HG02798 (cell line): ENCODE measurements at regions not wholly inside any gene's neighbourhood (a gene's known extent, or its start where the extent isn't known, plus 50 kb on each side); places are given as distances from the start of the nearest gene placed in this dataset.
"Not testable (repeated sequence)": the region's sequence is repeated elsewhere in the genome, so short reads cannot be mapped to it uniquely, and the experiment has no call there.

Source experiments
- ATAC-seq: cut with Tn5 transposase; IDR thresholded peaks from one replicate; pipeline ENCODE4 v1.9.1; 2021; ENCODE audit warnings: mild to moderate bottlenecking; ENCODE audit not compliant: unreplicated experiment, poor library complexity

GRCh38 chr7:145817687-145818086 is 298.9 kb upstream of the CNTNAP2 start:
- ATAC-seq = no peak

GRCh38 chr7:145812218-145812617 is 304.4 kb upstream of the CNTNAP2 start:
- no peak for ATAC-seq

- ATAC-seq = not testable (repeated sequence)
Observed at GRCh38 chr7:145805496-145805895, 311.1 kb upstream of the CNTNAP2 start.

GRCh38 chr7:145797507-145797906 is 319.1 kb upstream of the CNTNAP2 start:
- no peak for ATAC-seq

GRCh38 chr7:145795132-145795531 is 321.5 kb upstream of the CNTNAP2 start:
- no peak for ATAC-seq

- no peak for ATAC-seq
Observed at GRCh38 chr7:145784809-145785780, 331.5 kb upstream of the CNTNAP2 start.

GRCh38 chr7:145781388-145781787 is 335.2 kb upstream of the CNTNAP2 start:
- not testable (repeated sequence) for ATAC-seq

GRCh38 chr7:145779140-145779539 is 337.5 kb upstream of the CNTNAP2 start:
- no peak for ATAC-seq

- ATAC-seq = no peak
Observed at GRCh38 chr7:145774777-145775176, 341.8 kb upstream of the CNTNAP2 start.

GRCh38 chr7:145753004-145753403 is 363.6 kb upstream of the CNTNAP2 start:
- no peak for ATAC-seq

- ATAC-seq = no peak
Observed at GRCh38 chr7:145737617-145738016, 379.0 kb upstream of the CNTNAP2 start.

- no peak for ATAC-seq
Observed at GRCh38 chr7:145735061-145735460, 381.5 kb upstream of the CNTNAP2 start.

GRCh38 chr7:145732521-145732920 is 384.1 kb upstream of the CNTNAP2 start:
- no peak for ATAC-seq

GRCh38 chr7:145729691-145730090 is 386.9 kb upstream of the CNTNAP2 start:
- no peak for ATAC-seq

- ATAC-seq = no peak
Observed at GRCh38 chr7:145718129-145718528, 398.5 kb upstream of the CNTNAP2 start.

GRCh38 chr7:145700488-145700887 is 416.1 kb upstream of the CNTNAP2 start:
- no peak for ATAC-seq

- no peak for ATAC-seq
Observed at GRCh38 chr7:145698526-145699262, 417.9 kb upstream of the CNTNAP2 start.

GRCh38 chr7:145697412-145698107 is 419.0 kb upstream of the CNTNAP2 start:
- ATAC-seq = not testable (repeated sequence)

- ATAC-seq = no peak
Observed at GRCh38 chr7:145696071-145696470, 420.5 kb upstream of the CNTNAP2 start.

GRCh38 chr7:145692237-145692950 is 424.2 kb upstream of the CNTNAP2 start:
- no peak for ATAC-seq
